ENCODE measurements at regions not wholly inside any gene's neighbourhood (a gene's known extent, or its start where the extent isn't known, plus 50 kb on each side); places are given as distances from the start of the nearest gene placed in this dataset.

GRCh38 chr6:115675443-115675842, 385.2 kb downstream of the FRK start:
- ATAC-seq (ENCODE audit: low read depth) = no peak
- no peaks in the 10 kb centered on the region for H3K4me1 Mint-ChIP-seq
- H3K27ac Mint-ChIP-seq = no peak overlapping the region
- H3K36me3 Mint-ChIP-seq = no peaks in the 10 kb centered on the region
- no peak for DNase-seq (ENCODE audit: low spot score in 2 of 2)
- H3K27me3 Mint-ChIP-seq = no peaks in the 10 kb centered on the region
- H3K9me3 Mint-ChIP-seq = no peaks in the 10 kb centered on the region
- no peak overlapping the region for H3K4me3 Mint-ChIP-seq

GRCh38 chr6:115668781-115669180, 391.9 kb downstream of the FRK start:
- ATAC-seq (ENCODE audit: low read depth) (no peak), DNase-seq (ENCODE audit: low spot score in 2 of 2) (no peak)
- Mint-ChIP-seq H3K36me3 (no peaks in the 10 kb centered on the region), H3K27me3 (no peaks in the 10 kb centered on the region), H3K9me3 (peaks cover 1% of the 10 kb centered on the region), H3K4me3 (no peak overlapping the region), H3K27ac (no peak overlapping the region), H3K4me1 (no peaks in the 10 kb centered on the region)

- DNase-seq (ENCODE audit: low spot score in 2 of 2) = no peak
- Mint-ChIP-seq H3K27ac (no peak overlapping the region), H3K9me3 (peaks cover 1% of the 10 kb centered on the region), H3K4me1 (no peaks in the 10 kb centered on the region), H3K27me3 (no peaks in the 10 kb centered on the region), H3K36me3 (no peaks in the 10 kb centered on the region), H3K4me3 (no peak overlapping the region)
- ATAC-seq (ENCODE audit: low read depth) = no peak
Measured at GRCh38 chr6:115668211-115668610, 392.5 kb downstream of the FRK start.

- DNase-seq (ENCODE audit: low spot score in 2 of 2) = no peak
- H3K9me3 Mint-ChIP-seq = peaks cover 1% of the 10 kb centered on the region
Measured at GRCh38 chr6:115667478-115668026, 393.1 kb downstream of the FRK start.

GRCh38 chr6:115666997-115667396, 393.7 kb downstream of the FRK start:
- no peak overlapping the region for H3K27ac Mint-ChIP-seq
- no peaks in the 10 kb centered on the region for H3K27me3 Mint-ChIP-seq
- H3K36me3 Mint-ChIP-seq = no peaks in the 10 kb centered on the region
- peaks cover 1% of the 10 kb centered on the region for H3K9me3 Mint-ChIP-seq
- no peak for ATAC-seq (ENCODE audit: low read depth)
- no peaks in the 10 kb centered on the region for H3K4me1 Mint-ChIP-seq
- H3K4me3 Mint-ChIP-seq = no peak overlapping the region
- DNase-seq (ENCODE audit: low spot score in 2 of 2) = no peak

More at GRCh38 chr6:115667478-115668026, 393.1 kb downstream of the FRK start:
- H3K27me3 Mint-ChIP-seq = no peaks in the 10 kb centered on the region
- ATAC-seq (ENCODE audit: low read depth) = no peak
- H3K4me1 Mint-ChIP-seq = no peaks in the 10 kb centered on the region
- H3K36me3 Mint-ChIP-seq = no peaks in the 10 kb centered on the region
- no peak overlapping the region for H3K27ac Mint-ChIP-seq
- no peak overlapping the region for H3K4me3 Mint-ChIP-seq

- H3K27ac Mint-ChIP-seq = no peak overlapping the region
- DNase-seq (ENCODE audit: low spot score in 2 of 2) (no peak), ATAC-seq (ENCODE audit: low read depth) (no peak)
- H3K4me1 Mint-ChIP-seq = no peaks in the 10 kb centered on the region
- H3K9me3 Mint-ChIP-seq = peaks cover 1% of the 10 kb centered on the region
- H3K36me3 Mint-ChIP-seq = no peaks in the 10 kb centered on the region
- no peak overlapping the region for H3K4me3 Mint-ChIP-seq
- H3K27me3 Mint-ChIP-seq = no peaks in the 10 kb centered on the region
Measured at GRCh38 chr6:115665310-115665709, 395.4 kb downstream of the FRK start.

- no peak overlapping the region for H3K4me3 Mint-ChIP-seq
- ATAC-seq (ENCODE audit: low read depth) (no peak), DNase-seq (ENCODE audit: low spot score in 2 of 2) (no peak)
- H3K4me1 Mint-ChIP-seq = no peaks in the 10 kb centered on the region
- no peaks in the 10 kb centered on the region for H3K27me3 Mint-ChIP-seq
- H3K36me3 Mint-ChIP-seq = no peaks in the 10 kb centered on the region
- H3K27ac Mint-ChIP-seq = no peak overlapping the region
- peaks cover 5% of the 10 kb centered on the region for H3K9me3 Mint-ChIP-seq
Measured at GRCh38 chr6:115663681-115664080, 397.0 kb downstream of the FRK start.

- no peak for ATAC-seq (ENCODE audit: low read depth)
Measured at GRCh38 chr6:115643762-115644161, 416.9 kb downstream of the FRK start.

GRCh38 chr6:115634887-115635286, 425.8 kb downstream of the FRK start:
- Mint-ChIP-seq H3K4me3 (no peak overlapping the region), H3K27ac (no peak overlapping the region), H3K27me3 (no peaks in the 10 kb centered on the region), H3K9me3 (no peaks in the 10 kb centered on the region), H3K36me3 (no peaks in the 10 kb centered on the region), H3K4me1 (no peaks in the 10 kb centered on the region)
- ATAC-seq (ENCODE audit: low read depth) (no peak), DNase-seq (ENCODE audit: low spot score in 2 of 2) (no peak)

More at GRCh38 chr6:115643762-115644161, 416.9 kb downstream of the FRK start:
- H3K27ac Mint-ChIP-seq = no peak overlapping the region
- H3K9me3 Mint-ChIP-seq = peaks cover 4% of the 10 kb centered on the region
- no peaks in the 10 kb centered on the region for H3K36me3 Mint-ChIP-seq
- no peaks in the 10 kb centered on the region for H3K4me1 Mint-ChIP-seq
- H3K27me3 Mint-ChIP-seq = no peaks in the 10 kb centered on the region
- no peak overlapping the region for H3K4me3 Mint-ChIP-seq
- DNase-seq (ENCODE audit: low spot score in 2 of 2) = no peak

GRCh38 chr6:115634131-115634530, 426.6 kb downstream of the FRK start:
- no peak overlapping the region for H3K4me3 Mint-ChIP-seq
- H3K27me3 Mint-ChIP-seq = no peaks in the 10 kb centered on the region
- no peaks in the 10 kb centered on the region for H3K4me1 Mint-ChIP-seq
- no peaks in the 10 kb centered on the region for H3K36me3 Mint-ChIP-seq
- DNase-seq (ENCODE audit: low spot score in 2 of 2) (no peak), ATAC-seq (ENCODE audit: low read depth) (no peak)
- no peak overlapping the region for H3K27ac Mint-ChIP-seq
- H3K9me3 Mint-ChIP-seq = no peaks in the 10 kb centered on the region

- no peak overlapping the region for H3K4me3 Mint-ChIP-seq
- no peaks in the 10 kb centered on the region for H3K36me3 Mint-ChIP-seq
- no peaks in the 10 kb centered on the region for H3K27me3 Mint-ChIP-seq
- H3K9me3 Mint-ChIP-seq = no peaks in the 10 kb centered on the region
- H3K27ac Mint-ChIP-seq = no peak overlapping the region
- ATAC-seq (ENCODE audit: low read depth) = no peak
- no peaks in the 10 kb centered on the region for H3K4me1 Mint-ChIP-seq
- no peak for DNase-seq (ENCODE audit: low spot score in 2 of 2)
Measured at GRCh38 chr6:115631028-115631427, 429.7 kb downstream of the FRK start.

GRCh38 chr6:115630424-115631024, 430.2 kb downstream of the FRK start:
- Mint-ChIP-seq H3K27ac (no peak overlapping the region), H3K9me3 (no peaks in the 10 kb centered on the region), H3K36me3 (no peaks in the 10 kb centered on the region), H3K4me3 (no peak overlapping the region), H3K27me3 (no peaks in the 10 kb centered on the region), H3K4me1 (no peaks in the 10 kb centered on the region)
- ATAC-seq (ENCODE audit: low read depth) (no peak), DNase-seq (ENCODE audit: low spot score in 2 of 2) (no peak)

GRCh38 chr6:115629415-115629814, 431.3 kb downstream of the FRK start:
- H3K4me3 Mint-ChIP-seq = no peak overlapping the region
- H3K9me3 Mint-ChIP-seq = no peaks in the 10 kb centered on the region
- H3K27ac Mint-ChIP-seq = no peak overlapping the region
- ATAC-seq (ENCODE audit: low read depth) (no peak), DNase-seq (ENCODE audit: low spot score in 2 of 2) (no peak)
- no peaks in the 10 kb centered on the region for H3K27me3 Mint-ChIP-seq
- no peaks in the 10 kb centered on the region for H3K4me1 Mint-ChIP-seq
- H3K36me3 Mint-ChIP-seq = no peaks in the 10 kb centered on the region

GRCh38 chr6:115618256-115618655, 442.4 kb downstream of the FRK start:
- no peaks in the 10 kb centered on the region for H3K27me3 Mint-ChIP-seq
- no peak overlapping the region for H3K27ac Mint-ChIP-seq
- ATAC-seq (ENCODE audit: low read depth) (no peak), DNase-seq (ENCODE audit: low spot score in 2 of 2) (no peak)
- no peaks in the 10 kb centered on the region for H3K9me3 Mint-ChIP-seq
- no peaks in the 10 kb centered on the region for H3K36me3 Mint-ChIP-seq
- no peaks in the 10 kb centered on the region for H3K4me1 Mint-ChIP-seq
- H3K4me3 Mint-ChIP-seq = no peak overlapping the region

GRCh38 chr6:115617031-115617430, 443.7 kb downstream of the FRK start:
- Mint-ChIP-seq H3K4me3 (no peak overlapping the region), H3K27me3 (no peaks in the 10 kb centered on the region), H3K9me3 (no peaks in the 10 kb centered on the region), H3K4me1 (no peaks in the 10 kb centered on the region), H3K27ac (no peak overlapping the region), H3K36me3 (no peaks in the 10 kb centered on the region)
- DNase-seq (ENCODE audit: low spot score in 2 of 2) (no peak), ATAC-seq (ENCODE audit: low read depth) (no peak)

Data from memory B cell (primary cell).